ENCODE measurements at regions not wholly inside any gene's neighbourhood (a gene's known extent, or its start where the extent isn't known, plus 50 kb on each side); places are given as distances from the start of the nearest gene placed in this dataset.

- no peak for TF ChIP-seq CTCF (IDR thresholded peaks at IDR 0.05; ENCODE audit: poor library complexity, severe bottlenecking)
- TF ChIP-seq TAF1 (IDR thresholded peaks at IDR 0.05; ENCODE audit: low read depth) = no peak
- TF ChIP-seq REST (IDR thresholded peaks at IDR 0.05; ENCODE audit: borderline replicate concordance) = no peak
Measured at GRCh38 chr11:22510010-22510409, 115.6 kb downstream of the FANCF start.

Measured in neural cell (in vitro differentiated cells).